ENCODE measurements at regions not wholly inside any gene's neighbourhood (a gene's known extent, or its start where the extent isn't known, plus 50 kb on each side); places are given as distances from the start of the nearest gene placed in this dataset.
"Not testable (repeated sequence)": the region's sequence is repeated elsewhere in the genome, so short reads cannot be mapped to it uniquely, and the experiment has no call there.

DNA sequence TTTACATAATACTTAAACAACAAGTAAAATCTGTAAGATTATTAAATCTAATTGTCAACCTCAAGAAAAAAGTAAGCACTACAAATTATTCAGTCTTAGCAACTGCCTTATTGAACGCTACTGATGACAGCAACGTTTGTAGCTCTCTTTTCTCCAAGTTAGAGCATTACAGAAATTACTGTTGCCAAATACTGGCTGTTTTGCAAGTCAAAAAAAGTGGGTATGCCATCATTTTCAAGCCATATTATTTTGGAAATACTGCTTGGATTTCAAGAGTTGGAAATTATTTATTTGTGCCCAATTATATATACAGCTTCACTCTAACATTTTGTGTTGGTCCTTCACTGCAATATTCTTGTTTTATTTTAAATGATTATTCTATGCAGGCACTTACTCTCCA is 221.7 kb downstream of the CXXC4 start:
- Histone ChIP-seq H3K23ac (ENCODE audit: low read length) (no peak overlapping the region), H4K8ac (ENCODE audit: low read depth, low read length) (no peak overlapping the region), H3K27me3 (ENCODE audit: insufficient read depth, low read length, poor library complexity) (no peaks in the 10 kb centered on the region), H3K9ac (ENCODE audit: low read length) (no peak overlapping the region), H3K4me2 (ENCODE audit: low read length) (no peak overlapping the region), H2BK120ac (ENCODE audit: low read depth, low read length) (no peak overlapping the region), H3K27ac (ENCODE audit: low read depth, low read length) (no peak overlapping the region), H3K56ac (ENCODE audit: low read length) (no peak overlapping the region), H3K18ac (ENCODE audit: low read length) (no peak overlapping the region), H3K79me1 (ENCODE audit: low read length) (no peaks in the 10 kb centered on the region), H3K4ac (ENCODE audit: low read depth, low read length) (no peak overlapping the region), H2BK15ac (replicated peaks; ENCODE audit: low read depth) (no peak overlapping the region), H3K4me1 (ENCODE audit: control insufficient read depth, low read depth, low read length) (no peaks in the 10 kb centered on the region), H3K79me2 (ENCODE audit: control insufficient read depth, insufficient read depth, low read length) (no peaks in the 10 kb centered on the region), H3K4me3 (ENCODE audit: low read length) (no peak overlapping the region), H2AK5ac (ENCODE audit: low read length) (no peak overlapping the region), H3K36me3 (ENCODE audit: control insufficient read depth, insufficient read depth, low read length) (no peaks in the 10 kb centered on the region), H2BK5ac (ENCODE audit: low read length) (no peak overlapping the region), H4K5ac (ENCODE audit: low read length) (no peak overlapping the region)
- DNase-seq = no peak
- WGBS (ENCODE audit: extremely low coverage, insufficient coverage, low lambda C conversion rate) = no CpG with 5 or more reads among the region's 2 CpGs

DNA sequence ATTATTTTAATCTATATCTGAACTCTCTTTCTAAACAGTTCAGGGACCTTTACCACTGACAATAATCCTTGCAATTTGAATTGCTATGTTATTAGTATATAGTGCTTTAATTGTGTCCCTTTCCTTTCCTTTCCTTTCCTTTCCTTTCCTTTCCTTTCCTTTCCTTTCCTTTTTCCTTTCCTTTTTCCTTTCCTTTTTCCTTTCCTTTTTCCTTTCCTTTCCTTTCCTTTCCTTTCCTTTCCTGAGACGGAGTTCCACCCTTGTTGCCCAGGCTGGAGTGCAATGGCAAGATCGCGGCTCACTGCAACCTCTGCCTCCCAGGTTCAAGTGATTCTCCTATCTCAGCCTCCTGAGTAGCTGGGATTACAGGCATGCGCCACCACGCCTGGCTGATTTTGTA is 225.1 kb downstream of the CXXC4 start:
- not testable (repeated sequence) for H2BK5ac ChIP-seq (ENCODE audit: low read length); DNase-seq; H3K18ac ChIP-seq (ENCODE audit: low read length); H3K79me1 ChIP-seq (ENCODE audit: low read length); H3K9ac ChIP-seq (ENCODE audit: low read length); H3K27ac ChIP-seq (ENCODE audit: low read depth, low read length); H4K5ac ChIP-seq (ENCODE audit: low read length); H3K36me3 ChIP-seq (ENCODE audit: control insufficient read depth, insufficient read depth, low read length); H3K27me3 ChIP-seq (ENCODE audit: insufficient read depth, low read length, poor library complexity); H3K56ac ChIP-seq (ENCODE audit: low read length); H4K8ac ChIP-seq (ENCODE audit: low read depth, low read length); H3K4me1 ChIP-seq (ENCODE audit: control insufficient read depth, low read depth, low read length); H3K4me2 ChIP-seq (ENCODE audit: low read length); H2BK15ac ChIP-seq (replicated peaks; ENCODE audit: low read depth); H2AK5ac ChIP-seq (ENCODE audit: low read length); H2BK120ac ChIP-seq (ENCODE audit: low read depth, low read length); H3K79me2 ChIP-seq (ENCODE audit: control insufficient read depth, insufficient read depth, low read length); H3K23ac ChIP-seq (ENCODE audit: low read length); H3K4ac ChIP-seq (ENCODE audit: low read depth, low read length); H3K4me3 ChIP-seq (ENCODE audit: low read length)
- WGBS (ENCODE audit: extremely low coverage, insufficient coverage, low lambda C conversion rate) = no CpG with 5 or more reads among the region's 5 CpGs

- no peak overlapping the region for H4K5ac ChIP-seq (ENCODE audit: low read length)
- no peak overlapping the region for H3K27ac ChIP-seq (ENCODE audit: low read depth, low read length)
- no peaks in the 10 kb centered on the region for H3K79me1 ChIP-seq (ENCODE audit: low read length)
- no CpG with 5 or more reads among the region's 3 CpGs for WGBS (ENCODE audit: extremely low coverage, insufficient coverage, low lambda C conversion rate)
- H3K4me1 ChIP-seq (ENCODE audit: control insufficient read depth, low read depth, low read length) = no peaks in the 10 kb centered on the region
- H2AK5ac ChIP-seq (ENCODE audit: low read length) = no peak overlapping the region
- H2BK15ac ChIP-seq (replicated peaks; ENCODE audit: low read depth) = no peak overlapping the region
- H2BK5ac ChIP-seq (ENCODE audit: low read length) = no peak overlapping the region
- H3K18ac ChIP-seq (ENCODE audit: low read length) = no peak overlapping the region
- H3K79me2 ChIP-seq (ENCODE audit: control insufficient read depth, insufficient read depth, low read length) = no peaks in the 10 kb centered on the region
- no peak overlapping the region for H4K8ac ChIP-seq (ENCODE audit: low read depth, low read length)
- no peak overlapping the region for H3K4me2 ChIP-seq (ENCODE audit: low read length)
- no peak overlapping the region for H3K56ac ChIP-seq (ENCODE audit: low read length)
- H3K9ac ChIP-seq (ENCODE audit: low read length) = no peak overlapping the region
- no peaks in the 10 kb centered on the region for H3K27me3 ChIP-seq (ENCODE audit: insufficient read depth, low read length, poor library complexity)
- no peak overlapping the region for H3K4ac ChIP-seq (ENCODE audit: low read depth, low read length)
- H2BK120ac ChIP-seq (ENCODE audit: low read depth, low read length) = no peak overlapping the region
- no peak for DNase-seq
- H3K23ac ChIP-seq (ENCODE audit: low read length) = no peak overlapping the region
- no peaks in the 10 kb centered on the region for H3K36me3 ChIP-seq (ENCODE audit: control insufficient read depth, insufficient read depth, low read length)
- H3K4me3 ChIP-seq (ENCODE audit: low read length) = no peak overlapping the region
These were observed 231.6 kb downstream of the CXXC4 start for GRCh38 chr4:104263100-104263499.

DNA sequence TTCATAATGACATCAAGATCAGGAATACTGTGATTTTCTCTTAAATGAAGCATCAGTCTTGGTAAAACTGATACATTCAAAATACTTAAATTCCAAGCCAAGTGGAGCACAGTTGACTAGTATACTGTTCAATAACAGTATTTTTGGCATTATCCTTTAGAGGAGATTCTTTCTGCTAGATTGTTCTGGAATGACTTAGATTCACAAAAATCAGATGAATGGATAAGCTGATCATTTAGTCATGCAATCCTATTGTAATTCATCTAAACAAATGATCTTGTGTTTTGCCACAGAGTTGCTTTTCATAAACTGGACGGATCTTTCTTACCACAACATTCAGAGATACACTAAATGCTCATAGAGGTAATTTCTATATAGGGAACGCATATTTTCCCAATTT is 232.0 kb downstream of the CXXC4 start:
- no peak overlapping the region for H4K8ac ChIP-seq (ENCODE audit: low read depth, low read length)
- no peak overlapping the region for H3K56ac ChIP-seq (ENCODE audit: low read length)
- H2BK120ac ChIP-seq (ENCODE audit: low read depth, low read length) = no peak overlapping the region
- no peak overlapping the region for H3K23ac ChIP-seq (ENCODE audit: low read length)
- no peak overlapping the region for H2BK15ac ChIP-seq (replicated peaks; ENCODE audit: low read depth)
- H3K4me3 ChIP-seq (ENCODE audit: low read length) = no peak overlapping the region
- H3K79me2 ChIP-seq (ENCODE audit: control insufficient read depth, insufficient read depth, low read length) = no peaks in the 10 kb centered on the region
- no peaks in the 10 kb centered on the region for H3K4me1 ChIP-seq (ENCODE audit: control insufficient read depth, low read depth, low read length)
- H2BK5ac ChIP-seq (ENCODE audit: low read length) = no peak overlapping the region
- H3K79me1 ChIP-seq (ENCODE audit: low read length) = no peaks in the 10 kb centered on the region
- H3K9ac ChIP-seq (ENCODE audit: low read length) = no peak overlapping the region
- no peak overlapping the region for H4K5ac ChIP-seq (ENCODE audit: low read length)
- H3K4ac ChIP-seq (ENCODE audit: low read depth, low read length) = no peak overlapping the region
- WGBS (ENCODE audit: extremely low coverage, insufficient coverage, low lambda C conversion rate) = no CpG with 5 or more reads among the region's 2 CpGs
- H3K27me3 ChIP-seq (ENCODE audit: insufficient read depth, low read length, poor library complexity) = no peaks in the 10 kb centered on the region
- no peak overlapping the region for H3K27ac ChIP-seq (ENCODE audit: low read depth, low read length)
- no peaks in the 10 kb centered on the region for H3K36me3 ChIP-seq (ENCODE audit: control insufficient read depth, insufficient read depth, low read length)
- no peak overlapping the region for H3K18ac ChIP-seq (ENCODE audit: low read length)
- H2AK5ac ChIP-seq (ENCODE audit: low read length) = no peak overlapping the region
- DNase-seq = no peak
- H3K4me2 ChIP-seq (ENCODE audit: low read length) = no peak overlapping the region

- Histone ChIP-seq H3K9ac (ENCODE audit: low read length) (no peak overlapping the region), H3K4me1 (ENCODE audit: control insufficient read depth, low read depth, low read length) (no peaks in the 10 kb centered on the region), H3K79me2 (ENCODE audit: control insufficient read depth, insufficient read depth, low read length) (no peaks in the 10 kb centered on the region), H3K27me3 (ENCODE audit: insufficient read depth, low read length, poor library complexity) (no peaks in the 10 kb centered on the region), H3K18ac (ENCODE audit: low read length) (no peak overlapping the region), H2BK15ac (replicated peaks; ENCODE audit: low read depth) (no peak overlapping the region), H2BK120ac (ENCODE audit: low read depth, low read length) (no peak overlapping the region), H2AK5ac (ENCODE audit: low read length) (no peak overlapping the region), H3K4ac (ENCODE audit: low read depth, low read length) (no peak overlapping the region), H3K56ac (ENCODE audit: low read length) (no peak overlapping the region), H4K8ac (ENCODE audit: low read depth, low read length) (no peak overlapping the region), H3K23ac (ENCODE audit: low read length) (no peak overlapping the region), H3K79me1 (ENCODE audit: low read length) (no peaks in the 10 kb centered on the region), H3K4me3 (ENCODE audit: low read length) (no peak overlapping the region), H3K4me2 (ENCODE audit: low read length) (no peak overlapping the region), H3K36me3 (ENCODE audit: control insufficient read depth, insufficient read depth, low read length) (no peaks in the 10 kb centered on the region), H3K27ac (ENCODE audit: low read depth, low read length) (no peak overlapping the region), H2BK5ac (ENCODE audit: low read length) (no peak overlapping the region), H4K5ac (ENCODE audit: low read length) (no peak overlapping the region)
- no peak for DNase-seq
- no CpG with 5 or more reads among the region's 1 CpG for whole genome bisulfite sequencing (ENCODE audit: extremely low coverage, insufficient coverage, low lambda C conversion rate)
These were observed 246.0 kb downstream of the CXXC4 start for GRCh38 chr4:104248726-104249125.

DNA sequence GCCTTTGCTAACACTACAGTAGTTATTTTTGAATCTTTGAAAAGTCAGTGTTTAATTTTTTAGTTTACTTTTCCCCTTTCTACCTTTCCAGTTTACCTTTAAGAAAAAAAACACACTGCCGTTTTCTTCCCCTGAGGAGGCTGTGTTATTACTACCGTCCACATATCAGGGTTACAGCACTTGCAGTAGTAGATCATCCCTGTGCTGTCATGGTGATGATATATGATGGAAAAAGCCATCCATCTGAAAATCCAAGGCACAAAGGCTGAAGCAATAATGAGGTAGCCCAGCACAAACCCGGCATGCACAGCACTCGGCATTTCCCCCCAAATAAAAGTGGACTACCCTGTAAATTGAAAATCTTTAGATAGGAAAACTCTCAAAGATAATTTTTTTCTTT is 258.7 kb downstream of the CXXC4 start:
- Histone ChIP-seq H3K36me3 (ENCODE audit: control insufficient read depth, insufficient read depth, low read length) (no peaks in the 10 kb centered on the region), H4K5ac (ENCODE audit: low read length) (no peak overlapping the region), H3K4ac (ENCODE audit: low read depth, low read length) (no peak overlapping the region), H2AK5ac (ENCODE audit: low read length) (no peak overlapping the region), H4K8ac (ENCODE audit: low read depth, low read length) (no peak overlapping the region), H3K79me2 (ENCODE audit: control insufficient read depth, insufficient read depth, low read length) (no peaks in the 10 kb centered on the region), H3K4me2 (ENCODE audit: low read length) (no peak overlapping the region), H3K56ac (ENCODE audit: low read length) (no peak overlapping the region), H3K27me3 (ENCODE audit: insufficient read depth, low read length, poor library complexity) (no peaks in the 10 kb centered on the region), H3K27ac (ENCODE audit: low read depth, low read length) (no peak overlapping the region), H3K23ac (ENCODE audit: low read length) (no peak overlapping the region), H3K4me1 (ENCODE audit: control insufficient read depth, low read depth, low read length) (no peaks in the 10 kb centered on the region), H3K79me1 (ENCODE audit: low read length) (no peaks in the 10 kb centered on the region), H3K9ac (ENCODE audit: low read length) (no peak overlapping the region), H2BK15ac (replicated peaks; ENCODE audit: low read depth) (no peak overlapping the region), H3K18ac (ENCODE audit: low read length) (no peak overlapping the region), H3K4me3 (ENCODE audit: low read length) (no peak overlapping the region), H2BK120ac (ENCODE audit: low read depth, low read length) (no peak overlapping the region), H2BK5ac (ENCODE audit: low read length) (no peak overlapping the region)
- no peak for DNase-seq
- WGBS (ENCODE audit: extremely low coverage, insufficient coverage, low lambda C conversion rate) = no CpG with 5 or more reads among the region's 4 CpGs
